ENCODE measurements at regions not wholly inside any gene's neighbourhood (a gene's known extent, or its start where the extent isn't known, plus 50 kb on each side); places are given as distances from the start of the nearest gene placed in this dataset.

GRCh38 chr6:13868236-13868635, 53.9 kb upstream of the MCUR1 start:
- TF ChIP-seq CTCF (IDR thresholded peaks at IDR 0.05), result no peak
- no peak for TF ChIP-seq EP300 (IDR thresholded peaks at IDR 0.05)
- TF ChIP-seq POLR2AphosphoS5 (IDR thresholded peaks at IDR 0.05), result no peak
- no peak for TF ChIP-seq POLR2A (IDR thresholded peaks at IDR 0.05; ENCODE audit: low read depth)
